Activated CD4-positive, alpha-beta T cell treated with anti-CD3 and anti-CD28 coated beads for 36 hours (primary cell): ENCODE measurements at regions not wholly inside any gene's neighbourhood (a gene's known extent, or its start where the extent isn't known, plus 50 kb on each side); places are given as distances from the start of the nearest gene placed in this dataset.
"Not testable (repeated sequence)": the region's sequence is repeated elsewhere in the genome, so short reads cannot be mapped to it uniquely, and the experiment has no call there.

Source experiments
- ATAC-seq: fragments of 200-7000 bp; cut with Tn5 transposase; one replicate; pipeline ENCODE4 v1.10.0; 2021; ENCODE audit warnings: mild to moderate bottlenecking, moderate library complexity
- CTCF ChIA-PET: fragments of 350-600 bp; sonication (Branson Sonifier 250); formaldehyde crosslinking; loops from one replicate; lab custom pipeline; 2021; ENCODE audit warnings: antibody characterized with exemption; lab: Charles Lee
- POLR2A ChIA-PET: fragments of 350-600 bp; sonication (Branson Sonifier 250); formaldehyde crosslinking; loops from one replicate; lab custom pipeline; 2021; ENCODE audit warnings: antibody characterized with exemption, inconsistent platforms; lab: Charles Lee
- DNase-seq: peaks from one replicate; pipeline ENCODE4 v3.0.0-alpha.2; 2020
- H3K27ac Mint-ChIP-seq: one replicate; pipeline ENCODE4 v1.8.0; 2021; ENCODE audit warnings: mixed read lengths
- H3K27me3 Mint-ChIP-seq: one replicate; pipeline ENCODE4 v1.8.0; 2021; ENCODE audit warnings: mixed read lengths
- H3K36me3 Mint-ChIP-seq: one replicate; pipeline ENCODE4 v1.8.0; 2021; ENCODE audit warnings: low read depth, mixed read lengths
- H3K4me1 Mint-ChIP-seq: one replicate; pipeline ENCODE4 v1.8.0; 2021; ENCODE audit warnings: mixed read lengths
- H3K4me3 Mint-ChIP-seq: one replicate; pipeline ENCODE4 v1.8.0; 2021; ENCODE audit warnings: mild to moderate bottlenecking, moderate library complexity, mixed read lengths
- H3K9me3 Mint-ChIP-seq: one replicate; pipeline ENCODE4 v1.8.0; 2021; ENCODE audit warnings: low read depth, mixed read lengths
- intact Hi-C, 2 experiments: fragments of 100-400 bp; cut with DNase I in 1 of 2; cut with micrococcal nuclease in 1 of 2; formaldehyde crosslinking; loops; one replicate each; pipeline versions ENCODE4 v1.14.2 to v1.15.1; 2022 to 2024; cut with DNase I, micrococcal nuclease

DNA sequence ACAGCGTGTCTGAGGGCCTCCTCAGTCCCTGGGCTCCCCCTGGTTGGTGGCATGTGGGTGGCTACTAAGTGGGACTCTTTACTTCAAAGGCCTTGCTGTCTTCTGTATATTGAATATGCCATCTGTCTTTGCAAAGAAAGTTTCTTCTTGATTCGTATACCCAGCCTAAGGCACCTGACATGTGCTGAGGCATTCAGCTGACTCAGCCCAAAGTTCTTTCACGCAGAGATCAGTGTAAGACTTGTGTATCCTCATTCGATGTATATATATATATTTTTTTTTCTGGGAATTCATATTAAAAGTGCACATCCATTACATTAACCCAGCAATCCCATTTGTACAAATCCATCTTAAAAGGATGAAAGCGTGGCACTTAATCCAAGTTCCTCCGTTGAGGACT is 115.1 kb upstream of the PMEPA1 start:
- Mint-ChIP-seq H3K4me1 (no peaks in the 10 kb centered on the region), H3K27me3 (no peaks in the 10 kb centered on the region), H3K9me3 (no peaks in the 10 kb centered on the region), H3K36me3 (no peaks in the 10 kb centered on the region), H3K4me3 (no peak overlapping the region), H3K27ac (no peak overlapping the region)
- ChIA-PET POLR2A (no interaction called here), CTCF (interaction anchor here (0.6 kb wide), 1 partner anchor 268 kb away, joined by 3 read pairs; no protein-coding TSS in a partner anchor)
- intact Hi-C loops, result no loop called here
- no peak for ATAC-seq
- DNase-seq, result no peak

DNA sequence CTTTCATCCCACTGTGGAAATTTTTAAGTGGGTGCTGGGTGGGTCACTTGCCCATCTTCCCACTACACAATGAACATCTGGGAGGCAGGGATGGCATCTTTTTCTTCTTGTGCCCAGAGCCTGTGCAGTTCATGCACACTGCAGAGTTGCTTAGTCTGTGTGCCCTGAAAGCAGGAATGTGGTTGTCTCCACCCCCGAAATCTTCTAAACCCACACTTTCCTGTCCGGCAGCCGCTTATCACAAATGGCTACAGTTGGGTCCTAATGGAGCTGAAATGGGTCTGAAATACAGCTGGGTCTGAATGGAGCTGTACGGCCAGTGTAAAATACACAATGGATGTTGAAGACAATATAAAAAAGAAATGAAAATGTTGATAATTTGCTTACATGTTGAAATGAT is 112.1 kb upstream of the PMEPA1 start:
- Mint-ChIP-seq H3K27me3 (peaks cover 6% of the 10 kb centered on the region), H3K4me3 (no peak overlapping the region), H3K9me3 (no peaks in the 10 kb centered on the region), H3K36me3 (no peaks in the 10 kb centered on the region), H3K4me1 (no peaks in the 10 kb centered on the region), H3K27ac (no peak overlapping the region)
- ChIA-PET CTCF (no interaction called here), POLR2A (no interaction called here)
- intact Hi-C loops, result no loop called here
- ATAC-seq (no peak), DNase-seq (no peak)

DNA sequence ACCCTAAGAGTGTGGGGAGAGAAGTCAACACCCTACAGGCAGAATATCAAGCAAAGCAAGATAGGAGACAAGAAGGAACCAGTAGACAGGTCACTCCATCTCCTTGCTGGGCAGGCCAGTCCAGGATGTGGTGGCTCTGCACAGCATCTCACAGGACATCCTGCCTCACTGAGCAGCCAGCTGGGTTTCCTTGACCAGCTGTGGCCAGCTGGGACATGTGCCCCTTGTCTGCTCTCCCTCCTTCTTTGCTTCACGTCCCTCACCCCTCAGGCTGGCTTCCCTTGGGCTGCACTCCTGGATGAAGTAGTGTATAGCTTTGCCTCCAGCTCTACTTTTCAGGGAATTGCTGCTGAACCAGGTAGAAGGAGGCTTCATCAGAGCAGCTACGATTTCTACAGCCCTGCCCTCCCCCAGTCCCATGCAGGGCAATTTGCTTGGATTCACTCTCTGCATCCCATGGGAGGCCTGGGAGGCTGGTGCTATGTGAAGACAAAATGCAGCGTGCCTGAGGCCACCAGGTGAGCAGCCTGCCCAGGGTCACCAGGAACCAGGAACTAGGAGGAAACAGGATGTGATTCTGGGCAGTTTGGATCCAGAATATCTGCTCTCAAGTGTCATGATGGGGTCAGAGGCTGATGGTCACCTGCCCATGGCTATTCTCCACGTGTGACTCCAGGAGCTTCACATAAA is 110.0 kb upstream of the PMEPA1 start:
- no peaks in the 10 kb centered on the region for H3K9me3 Mint-ChIP-seq
- intact Hi-C loops, result no loop called here
- no peak overlapping the region for H3K27ac Mint-ChIP-seq
- no peaks in the 10 kb centered on the region for H3K4me1 Mint-ChIP-seq
- ChIA-PET CTCF (interaction anchor here (0.8 kb wide), 1 partner anchor 138 kb away, joined by 5 read pairs; no protein-coding TSS in a partner anchor), POLR2A (no interaction called here)
- DNase-seq (no peak), ATAC-seq (no peak)
- H3K36me3 Mint-ChIP-seq, result no peaks in the 10 kb centered on the region
- no peak overlapping the region for H3K4me3 Mint-ChIP-seq
- H3K27me3 Mint-ChIP-seq, result peaks cover 6% of the 10 kb centered on the region

DNA sequence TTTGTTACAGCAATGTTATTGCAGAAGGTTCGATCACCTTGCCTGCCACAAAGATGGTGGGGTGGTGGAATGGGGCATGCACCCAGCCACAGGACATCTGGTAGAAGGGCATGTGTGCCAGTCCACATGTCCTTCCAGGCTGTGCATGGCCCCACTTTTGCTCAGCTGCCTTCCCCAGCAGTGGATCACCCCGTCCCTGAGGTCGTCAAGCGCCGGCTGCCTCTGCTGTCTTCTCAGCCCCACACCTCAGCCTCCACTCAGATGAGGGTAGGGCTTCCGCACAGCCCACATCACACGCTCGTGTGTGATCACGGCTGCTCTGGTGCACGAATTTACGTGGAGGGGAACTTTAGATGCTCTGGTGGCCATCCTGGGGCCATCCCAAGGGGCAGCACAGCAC is 109.5 kb upstream of the PMEPA1 start:
- CTCF ChIA-PET, result interaction anchor here (0.8 kb wide), 1 partner anchor 137 kb away, joined by 5 read pairs; no protein-coding TSS in a partner anchor
- H3K9me3 Mint-ChIP-seq, result no peaks in the 10 kb centered on the region
- H3K4me3 Mint-ChIP-seq, result no peak overlapping the region
- H3K27me3 Mint-ChIP-seq, result peaks cover 9% of the 10 kb centered on the region
- no peak for DNase-seq
- intact Hi-C loops, result no loop called here
- no peaks in the 10 kb centered on the region for H3K4me1 Mint-ChIP-seq
- ATAC-seq, result no peak
- no peaks in the 10 kb centered on the region for H3K36me3 Mint-ChIP-seq
- H3K27ac Mint-ChIP-seq, result no peak overlapping the region
- POLR2A ChIA-PET, result no interaction called here

DNA sequence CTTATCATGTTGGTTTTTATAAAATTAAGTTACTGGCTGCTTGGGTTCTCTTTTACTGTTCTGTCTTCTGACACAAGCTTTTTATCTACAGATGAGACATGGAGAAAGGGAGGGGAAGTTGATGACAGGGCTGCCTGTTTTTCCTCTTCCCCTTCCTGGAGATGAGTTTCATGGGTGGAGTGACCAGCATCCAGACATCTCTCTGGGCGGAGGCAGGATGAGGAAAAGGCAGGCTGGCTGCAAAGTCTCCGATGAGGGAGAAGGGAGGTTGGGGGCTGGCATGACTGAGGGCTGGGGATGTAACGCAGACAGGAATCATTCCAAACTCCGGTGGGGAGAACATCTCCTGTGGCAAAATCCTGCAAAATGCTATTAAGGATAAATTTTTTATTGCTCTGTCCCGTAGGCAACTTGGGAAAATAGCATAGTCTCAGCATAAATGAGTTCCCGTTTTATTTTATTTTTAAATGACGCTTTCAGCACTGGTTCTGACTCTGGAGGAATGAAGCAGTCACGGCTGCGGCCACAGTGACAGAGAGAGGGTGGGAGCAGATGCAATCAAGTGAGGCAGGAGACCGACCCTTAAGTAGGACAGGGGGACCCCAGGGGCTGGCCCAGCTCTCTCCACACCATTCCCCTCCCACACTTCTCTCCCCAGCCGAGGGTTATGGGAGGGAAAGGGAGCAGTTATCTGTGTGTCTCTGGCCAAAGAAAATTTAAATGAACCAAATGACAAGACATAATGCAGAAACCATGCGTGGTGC is 108.8 kb upstream of the PMEPA1 start:
- Mint-ChIP-seq H3K36me3 (no peaks in the 10 kb centered on the region), H3K4me3 (no peak overlapping the region), H3K27ac (no peak overlapping the region), H3K27me3 (peaks cover 9% of the 10 kb centered on the region), H3K4me1 (no peaks in the 10 kb centered on the region), H3K9me3 (no peaks in the 10 kb centered on the region)
- ATAC-seq (no peak), DNase-seq (no peak)
- intact Hi-C loops, result no loop called here
- ChIA-PET POLR2A (no interaction called here), CTCF (interaction anchor here (0.8 to 1.2 kb wide), 2 partner anchors 136 to 196 kb away, joined by 3 to 5 read pairs; no protein-coding TSS in a partner anchor)

DNA sequence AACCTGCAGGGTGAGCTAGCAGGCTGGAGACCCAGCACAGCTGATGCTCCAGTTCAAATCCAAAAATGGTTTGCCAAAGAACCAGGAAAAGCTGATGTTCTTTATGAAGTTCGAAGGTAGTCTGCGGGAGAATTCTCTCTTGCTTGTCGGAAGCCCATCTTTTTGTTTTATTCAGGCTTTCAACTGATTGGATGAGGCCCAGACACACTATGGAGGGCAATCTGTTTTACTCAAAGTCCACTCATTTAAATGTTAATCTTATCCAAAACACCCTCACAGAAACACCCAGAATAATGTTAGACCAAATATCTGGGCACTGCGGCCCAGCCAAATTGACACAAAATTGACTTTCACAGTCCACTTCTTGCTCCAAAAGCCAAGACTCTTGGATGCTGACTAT is 105.6 kb upstream of the PMEPA1 start:
- DNase-seq (no peak), ATAC-seq (no peak)
- Mint-ChIP-seq H3K4me1 (no peaks in the 10 kb centered on the region), H3K27ac (no peak overlapping the region), H3K4me3 (no peak overlapping the region), H3K27me3 (peaks cover 9% of the 10 kb centered on the region), H3K9me3 (no peaks in the 10 kb centered on the region), H3K36me3 (no peaks in the 10 kb centered on the region)
- CTCF ChIA-PET, result interaction anchor here (0.9 kb wide), 1 partner anchor 13 kb away, joined by 3 read pairs; no protein-coding TSS in a partner anchor
- intact Hi-C loops, result no loop called here
- POLR2A ChIA-PET, result no interaction called here

DNA sequence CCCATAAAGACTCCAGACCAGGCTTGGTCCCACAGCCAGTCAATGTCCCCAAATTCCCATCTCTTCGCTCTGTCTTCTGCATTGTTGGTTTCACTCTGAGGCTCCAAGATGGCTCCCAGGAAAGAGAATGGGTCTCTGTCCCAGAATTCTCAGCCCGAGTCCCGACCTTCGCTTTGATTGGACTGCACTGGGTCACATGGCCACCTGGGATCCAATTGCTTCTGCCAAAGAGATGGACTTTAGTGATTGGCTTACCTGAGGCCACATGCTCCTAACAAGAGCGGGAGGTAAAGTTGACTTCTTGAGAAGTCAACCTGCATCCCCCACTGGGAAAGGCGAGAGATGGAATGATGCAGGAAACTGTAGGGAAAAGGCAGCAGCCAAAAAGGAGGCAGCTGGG is 104.7 kb upstream of the PMEPA1 start:
- no peaks in the 10 kb centered on the region for H3K36me3 Mint-ChIP-seq
- no peaks in the 10 kb centered on the region for H3K9me3 Mint-ChIP-seq
- no peak overlapping the region for H3K4me3 Mint-ChIP-seq
- DNase-seq (no peak), ATAC-seq (no peak)
- ChIA-PET POLR2A (no interaction called here), CTCF (interaction anchor here (0.5 kb wide), 1 partner anchor 345 kb away, joined by 3 read pairs; no protein-coding TSS in a partner anchor)
- peaks cover 9% of the 10 kb centered on the region for H3K27me3 Mint-ChIP-seq
- intact Hi-C loops, result no loop called here
- no peak overlapping the region for H3K27ac Mint-ChIP-seq
- H3K4me1 Mint-ChIP-seq, result no peaks in the 10 kb centered on the region

DNA sequence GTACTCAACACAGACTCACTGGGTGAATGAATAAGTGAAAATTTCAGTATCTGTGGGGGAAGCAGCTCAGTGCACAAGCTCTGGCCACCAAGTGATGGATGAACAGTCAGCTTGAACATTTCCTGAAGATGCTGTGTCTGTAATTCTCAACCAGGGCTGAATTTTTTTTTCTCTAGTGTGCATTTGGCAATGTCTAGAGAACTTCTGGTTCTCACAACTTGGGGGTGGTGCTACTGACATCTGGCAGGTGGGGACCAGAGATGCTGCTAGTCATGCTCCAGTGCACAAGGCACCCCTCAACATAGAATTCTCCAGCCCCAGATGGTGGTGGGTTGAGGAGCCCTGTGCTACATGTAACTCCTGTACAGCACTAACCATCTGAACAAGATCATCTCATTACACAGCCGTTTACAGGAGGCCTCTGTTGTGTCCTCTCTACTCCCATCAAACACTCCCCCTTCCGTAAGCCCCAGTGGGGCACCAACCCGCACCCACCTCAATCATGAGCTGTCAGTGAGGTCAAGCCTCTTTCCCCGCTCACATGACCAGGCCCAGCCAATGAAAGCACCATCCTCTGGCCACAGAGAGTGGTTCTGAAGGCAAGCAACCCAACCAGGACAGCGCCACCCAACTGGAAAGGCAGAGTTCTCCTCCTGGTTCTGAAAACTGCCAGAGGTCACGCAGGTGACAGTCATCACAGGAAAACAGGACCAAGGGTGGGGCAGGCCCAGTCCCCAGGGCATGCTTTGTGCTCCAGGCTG is 103.9 kb upstream of the PMEPA1 start:
- intact Hi-C loops, result no loop called here
- Mint-ChIP-seq H3K9me3 (no peaks in the 10 kb centered on the region), H3K27ac (no peak overlapping the region), H3K27me3 (peaks cover 5% of the 10 kb centered on the region), H3K4me1 (no peaks in the 10 kb centered on the region), H3K4me3 (no peak overlapping the region), H3K36me3 (no peaks in the 10 kb centered on the region)
- ChIA-PET CTCF (no interaction called here), POLR2A (no interaction called here)
- DNase-seq, result no peak
- no peak for ATAC-seq

DNA sequence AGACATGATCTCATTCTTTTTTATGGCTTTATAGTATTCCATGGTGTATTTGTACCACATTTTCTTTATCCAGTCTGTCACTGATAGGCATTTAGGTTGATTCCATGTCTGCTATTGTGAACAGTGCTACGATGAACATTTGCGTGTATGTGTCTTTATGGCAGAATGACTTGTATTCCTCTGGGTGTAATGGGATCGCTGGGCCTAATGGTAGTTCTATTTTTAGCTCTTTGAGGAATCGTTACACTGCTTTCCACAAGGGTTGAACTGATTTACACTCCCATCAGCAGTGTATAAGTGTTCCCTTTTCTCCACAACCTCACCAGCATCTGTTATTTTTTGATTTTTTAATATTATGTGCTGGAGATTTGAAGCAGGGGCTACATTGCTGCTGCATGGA is 102.8 kb upstream of the PMEPA1 start:
- CTCF ChIA-PET, result interaction anchor here (0.6 to 1.0 kb wide), 2 partner anchors 11 to 27 kb away, joined by 3 to 4 read pairs; no protein-coding TSS in a partner anchor
- H3K4me1 Mint-ChIP-seq, DNase-seq, H3K9me3 Mint-ChIP-seq, H3K36me3 Mint-ChIP-seq, ATAC-seq, H3K27me3 Mint-ChIP-seq, H3K4me3 Mint-ChIP-seq, H3K27ac Mint-ChIP-seq, POLR2A ChIA-PET, intact Hi-C loops: not testable (repeated sequence)

DNA sequence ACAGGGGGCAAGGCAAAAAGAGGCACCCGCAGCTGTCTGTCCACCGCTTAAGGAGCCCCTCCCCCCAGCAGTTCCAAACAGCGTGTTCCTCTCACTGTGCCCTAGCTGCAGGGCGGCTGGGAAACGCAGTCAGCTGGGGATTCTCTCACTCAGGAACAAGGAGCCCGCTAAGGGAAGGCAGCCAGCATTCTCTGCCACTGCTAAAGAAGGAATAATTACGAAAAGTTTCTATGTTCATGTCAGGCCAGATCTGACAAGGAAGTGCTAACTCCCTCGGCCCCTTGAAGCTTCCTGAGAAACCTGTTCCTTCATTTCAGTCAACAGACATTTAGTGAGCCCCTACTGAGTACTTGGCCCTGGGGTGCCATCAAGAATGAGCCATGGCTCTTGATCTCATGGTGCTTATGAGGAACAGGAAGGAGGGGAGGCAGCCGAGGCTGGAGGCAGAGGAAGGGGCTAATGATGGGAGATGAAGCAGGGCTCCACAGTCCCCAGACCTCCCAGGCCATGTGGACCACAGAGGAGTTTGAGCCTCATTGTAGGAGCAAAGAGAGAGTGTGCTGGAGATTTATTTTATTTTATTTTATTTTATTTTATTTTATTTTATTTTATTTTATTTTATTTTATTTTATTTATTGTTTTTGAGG is 101.7 kb upstream of the PMEPA1 start:
- intact Hi-C loops, result no loop called here
- DNase-seq (no peak), ATAC-seq (no peak)
- Mint-ChIP-seq H3K27me3 (peaks cover 3% of the 10 kb centered on the region), H3K4me3 (no peak overlapping the region), H3K27ac (no peak overlapping the region), H3K9me3 (no peaks in the 10 kb centered on the region), H3K36me3 (no peaks in the 10 kb centered on the region), H3K4me1 (no peaks in the 10 kb centered on the region)
- POLR2A ChIA-PET, result no interaction called here
- CTCF ChIA-PET, result interaction anchor here (0.5 to 0.6 kb wide), 2 partner anchors 790 to 921 kb away, joined by 4 read pairs; no protein-coding TSS in a partner anchor
